ENCODE measurements at regions not wholly inside any gene's neighbourhood (a gene's known extent, or its start where the extent isn't known, plus 50 kb on each side); places are given as distances from the start of the nearest gene placed in this dataset.

- H3K4me3 ChIP-seq: no peak overlapping the region
- ATAC-seq: no peak
- no peaks in the 10 kb centered on the region for H3K9me3 ChIP-seq
- H3K4me1 ChIP-seq (ENCODE audit: low read depth): no peaks in the 10 kb centered on the region
- no peak for DNase-seq
- intact Hi-C loops (cut with DNase I, micrococcal nuclease): no loop called here
- no peak for TF ChIP-seq CTCF (IDR thresholded peaks at IDR 0.05)
- H3K36me3 ChIP-seq (ENCODE audit: low read depth): no peaks in the 10 kb centered on the region
Observed at GRCh38 chr17:36791942-36792475, 145.3 kb upstream of the LHX1 start.

- H3K4me3 ChIP-seq: no peak overlapping the region
- intact Hi-C loops (cut with DNase I, micrococcal nuclease): no loop called here
- no peak for DNase-seq
- TF ChIP-seq CTCF (IDR thresholded peaks at IDR 0.05): no peak
- H3K4me1 ChIP-seq (ENCODE audit: low read depth): no peaks in the 10 kb centered on the region
- ATAC-seq: no peak
- no peaks in the 10 kb centered on the region for H3K36me3 ChIP-seq (ENCODE audit: low read depth)
- H3K9me3 ChIP-seq: no peaks in the 10 kb centered on the region
Observed at GRCh38 chr17:36792849-36793248, 144.4 kb upstream of the LHX1 start.

GRCh38 chr17:36793976-36794375 lies 143.3 kb upstream of the LHX1 start:
- DNase-seq (no peak), ATAC-seq (no peak)
- intact Hi-C loops (cut with DNase I, micrococcal nuclease): no loop called here
- Histone ChIP-seq H3K4me1 (ENCODE audit: low read depth) (no peaks in the 10 kb centered on the region), H3K36me3 (ENCODE audit: low read depth) (no peaks in the 10 kb centered on the region), H3K4me3 (no peak overlapping the region), H3K9me3 (no peaks in the 10 kb centered on the region)
- TF ChIP-seq CTCF (IDR thresholded peaks at IDR 0.05): no peak

GRCh38 chr17:36807496-36808179 lies 129.6 kb upstream of the LHX1 start:
- intact Hi-C loops (cut with DNase I, micrococcal nuclease): no loop called here
- ATAC-seq (no peak), DNase-seq (no peak)
- H3K4me1 ChIP-seq (ENCODE audit: low read depth): no peaks in the 10 kb centered on the region
- no peaks in the 10 kb centered on the region for H3K36me3 ChIP-seq (ENCODE audit: low read depth)
- H3K9me3 ChIP-seq: no peaks in the 10 kb centered on the region
- TF ChIP-seq CTCF (IDR thresholded peaks at IDR 0.05): no peak
- no peak overlapping the region for H3K4me3 ChIP-seq

- intact Hi-C loops (cut with DNase I, micrococcal nuclease): no loop called here
- Histone ChIP-seq H3K36me3 (ENCODE audit: low read depth) (no peaks in the 10 kb centered on the region), H3K4me1 (ENCODE audit: low read depth) (no peaks in the 10 kb centered on the region), H3K4me3 (no peak overlapping the region), H3K9me3 (no peaks in the 10 kb centered on the region)
- TF ChIP-seq CTCF (IDR thresholded peaks at IDR 0.05): no peak
- ATAC-seq: no peak
- no peak for DNase-seq
Observed at GRCh38 chr17:36808180-36808661, 129.1 kb upstream of the LHX1 start.
